HG02943 (cell line): ENCODE measurements at regions not wholly inside any gene's neighbourhood (a gene's known extent, or its start where the extent isn't known, plus 50 kb on each side); places are given as distances from the start of the nearest gene placed in this dataset.

ENCODE experiments used
- ATAC-seq: cut with Tn5 transposase; IDR thresholded peaks from one replicate; pipeline ENCODE4 v1.9.1; 2021; ENCODE audit warnings: mild to moderate bottlenecking, low read depth, moderate library complexity; ENCODE audit not compliant: unreplicated experiment

DNA sequence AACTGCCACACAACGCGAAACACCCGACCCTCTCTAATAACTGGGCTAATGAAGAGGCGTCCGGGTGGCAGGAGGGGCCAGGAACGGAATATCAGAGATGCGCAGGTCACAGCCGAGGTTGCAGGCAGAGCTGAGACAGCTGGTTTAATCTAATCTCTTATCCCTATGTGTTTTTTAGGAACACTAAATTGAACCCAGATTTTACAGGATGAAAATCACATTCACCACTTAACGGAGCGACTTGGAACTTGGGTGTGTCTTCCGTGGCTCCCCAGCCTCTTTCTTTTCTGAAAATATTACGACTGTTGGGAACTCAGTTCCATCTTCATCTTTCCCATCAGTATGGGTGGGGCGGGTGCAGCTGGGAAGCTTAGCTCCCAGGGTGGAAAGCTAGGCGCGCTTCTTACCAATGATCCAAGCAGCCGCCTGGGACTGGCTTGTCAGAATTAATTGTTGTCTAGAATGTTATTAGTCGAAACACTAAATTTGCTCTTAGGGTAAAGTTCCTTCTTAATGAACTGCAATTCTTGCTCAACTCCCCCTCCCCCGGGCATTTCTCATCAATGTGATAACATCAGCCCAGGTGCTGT is 92.5 kb downstream of the IRX2 start:
- no peak for ATAC-seq

DNA sequence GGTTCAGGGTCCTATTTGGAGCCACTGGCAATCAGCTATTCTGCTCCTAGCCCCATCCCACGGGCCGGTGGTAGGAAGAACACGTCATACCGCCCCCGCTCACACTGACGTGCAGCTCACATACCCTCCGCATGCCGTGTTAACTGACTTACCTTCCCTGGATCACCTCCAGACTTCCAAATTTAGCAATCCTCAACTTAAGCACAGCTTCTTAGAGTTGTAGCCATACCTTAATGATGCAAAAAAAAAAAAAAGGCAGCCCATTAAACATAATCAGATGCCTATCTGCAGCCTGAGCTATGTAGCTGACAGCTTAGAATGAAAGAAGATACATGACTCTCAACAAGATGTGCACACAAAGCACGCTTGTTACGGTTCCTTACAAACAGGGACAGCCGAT is 93.0 kb downstream of the IRX2 start:
- no peak for ATAC-seq

DNA sequence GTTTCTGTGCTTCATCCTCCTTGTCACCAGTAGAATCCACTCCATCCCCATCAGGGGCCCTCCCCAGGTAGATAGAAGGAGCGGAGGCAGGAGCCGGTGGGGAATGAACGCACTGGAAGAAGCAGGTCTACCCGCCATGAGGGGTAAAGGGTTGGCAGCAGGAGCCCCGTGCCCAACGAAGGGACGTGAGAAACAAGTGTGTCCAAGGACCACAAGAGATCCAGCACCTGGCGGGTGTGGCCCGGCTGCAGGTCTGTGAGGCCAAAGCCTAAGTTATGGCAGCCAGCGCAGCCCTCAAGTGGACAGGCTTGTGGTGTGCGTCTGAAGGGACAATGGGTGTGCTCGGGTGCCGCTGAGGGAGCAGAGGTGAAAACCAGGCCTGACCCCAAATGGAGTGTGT is 94.3 kb downstream of the IRX2 start:
- ATAC-seq, result no peak

DNA sequence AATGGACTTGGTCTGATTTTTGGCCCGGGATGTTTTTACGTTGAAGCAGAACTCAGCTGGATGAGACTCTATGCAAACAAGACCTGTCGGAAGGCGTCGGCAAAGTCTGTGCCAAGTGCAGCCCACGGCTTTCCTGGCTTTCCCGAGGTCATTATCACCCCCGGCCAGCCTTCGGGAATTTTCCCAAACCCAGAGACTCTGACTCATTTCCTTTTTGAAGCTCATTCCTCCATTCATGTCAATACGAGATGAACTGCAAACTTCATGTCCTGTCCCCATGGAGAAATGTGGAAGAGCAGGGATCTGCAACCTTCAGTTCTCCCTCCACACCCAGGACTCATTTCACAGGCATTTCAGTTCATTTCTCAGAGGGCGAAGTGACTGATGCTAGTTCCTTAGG is 95.3 kb downstream of the IRX2 start:
- no peak for ATAC-seq

DNA sequence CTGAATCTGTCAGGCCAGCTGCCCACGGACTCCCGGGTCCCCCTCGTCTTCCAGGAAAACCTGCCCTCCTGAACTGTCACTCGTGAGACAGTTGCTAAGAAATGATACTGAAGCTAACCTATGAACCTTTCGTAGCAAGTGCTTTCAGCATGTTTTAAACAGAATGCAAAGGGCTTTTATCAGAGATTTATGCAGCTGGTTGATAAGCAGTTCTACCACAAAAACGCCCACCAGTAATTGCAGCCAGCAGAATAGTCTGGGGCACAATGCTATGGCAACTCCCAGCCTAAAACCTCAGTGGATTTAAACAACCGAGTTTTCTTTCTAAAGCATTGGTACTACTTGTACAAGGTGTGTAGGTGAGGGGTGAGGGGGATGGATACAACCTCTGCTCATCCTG is 97.5 kb downstream of the IRX2 start:
- ATAC-seq, result no peak

DNA sequence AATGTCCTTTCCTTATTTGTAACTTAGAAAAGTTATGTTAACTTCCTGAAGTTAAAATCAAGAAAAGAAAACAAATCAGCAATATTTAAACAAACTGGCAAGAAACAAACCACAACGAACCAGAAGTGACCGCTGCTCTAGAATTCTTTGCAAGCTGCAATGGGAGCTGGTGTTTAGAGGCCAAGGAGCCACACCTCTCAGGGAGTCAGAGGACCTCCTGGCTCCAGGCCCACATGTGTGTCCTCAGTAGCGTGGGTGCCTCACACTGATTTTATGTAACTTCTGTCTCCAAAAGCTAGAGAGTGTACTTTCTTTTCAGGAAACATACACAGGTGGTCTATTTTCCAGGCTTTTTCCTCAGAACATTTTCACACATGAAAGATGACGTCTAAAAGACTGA is 100.4 kb downstream of the IRX2 start:
- no peak for ATAC-seq

DNA sequence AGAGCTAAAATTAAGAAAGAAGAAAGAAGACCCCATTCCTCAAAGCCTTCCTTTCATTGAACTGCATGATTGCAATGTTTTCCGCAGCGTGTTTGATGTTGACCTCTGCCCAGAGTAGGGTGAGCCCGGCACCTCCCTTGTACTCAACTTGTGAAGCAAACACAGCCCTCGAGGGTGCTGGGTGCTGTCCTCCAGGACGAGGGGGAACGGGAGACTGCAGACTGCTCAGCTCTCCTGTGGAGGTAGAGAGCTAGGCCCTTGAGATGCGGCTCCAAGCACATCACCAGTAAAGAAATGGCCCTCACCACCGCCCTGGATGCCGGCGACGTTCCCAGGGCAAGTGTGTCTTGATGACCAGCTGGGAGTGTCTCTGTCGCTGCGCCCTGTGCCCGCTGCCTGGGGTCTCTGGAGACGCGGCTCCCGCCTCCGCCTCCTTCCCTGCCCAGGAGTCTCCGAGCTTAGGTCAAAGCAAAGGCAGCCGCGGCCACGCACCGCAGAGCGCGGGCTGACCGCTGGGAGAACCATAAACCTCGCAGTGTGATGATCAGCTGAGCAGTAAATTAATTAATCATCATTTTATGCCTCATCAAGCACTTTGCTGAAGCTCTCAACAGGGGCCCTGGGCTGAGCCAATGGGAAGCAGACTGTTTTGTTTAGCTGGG is 108.7 kb downstream of the IRX2 start:
- no peak for ATAC-seq

DNA sequence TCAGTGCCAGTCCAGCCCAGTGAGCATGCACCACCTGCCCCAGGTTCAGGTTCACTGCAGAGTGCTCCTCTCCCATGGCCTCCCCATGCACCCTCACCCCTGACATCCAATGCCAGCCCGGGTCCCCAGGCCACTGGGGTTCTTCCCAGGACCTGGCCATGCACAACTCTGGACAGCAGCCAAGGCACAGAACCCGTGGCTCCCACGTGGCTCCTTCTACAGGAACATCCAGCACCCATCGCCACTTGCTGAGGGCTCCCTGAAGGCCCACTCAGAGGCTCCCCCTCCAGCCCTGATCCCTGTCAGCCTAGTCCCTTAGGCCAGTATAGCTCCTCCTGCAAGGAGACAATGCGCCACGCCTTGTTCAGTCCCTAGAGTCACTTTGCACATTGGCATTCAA is 110.8 kb downstream of the IRX2 start:
- no peak for ATAC-seq

DNA sequence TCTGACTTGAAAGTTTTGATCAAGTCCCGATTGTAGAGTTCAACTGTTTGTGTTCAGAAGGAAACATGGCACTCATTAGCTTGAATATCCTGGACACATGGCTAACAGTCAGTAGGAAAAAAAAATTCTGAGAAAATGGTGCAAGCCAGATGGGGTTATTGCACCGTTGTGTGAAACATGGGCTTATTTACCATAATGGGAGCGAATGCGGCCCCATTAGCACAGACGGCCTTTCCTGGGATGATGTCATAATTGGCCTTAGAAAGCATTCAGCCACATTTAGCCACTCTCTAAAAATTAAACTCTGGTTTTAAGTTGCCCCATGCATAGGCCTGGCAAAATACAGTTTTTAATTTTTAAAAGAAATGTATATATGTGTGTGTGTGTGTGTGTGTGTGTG is 112.1 kb downstream of the IRX2 start:
- ATAC-seq, result no peak

DNA sequence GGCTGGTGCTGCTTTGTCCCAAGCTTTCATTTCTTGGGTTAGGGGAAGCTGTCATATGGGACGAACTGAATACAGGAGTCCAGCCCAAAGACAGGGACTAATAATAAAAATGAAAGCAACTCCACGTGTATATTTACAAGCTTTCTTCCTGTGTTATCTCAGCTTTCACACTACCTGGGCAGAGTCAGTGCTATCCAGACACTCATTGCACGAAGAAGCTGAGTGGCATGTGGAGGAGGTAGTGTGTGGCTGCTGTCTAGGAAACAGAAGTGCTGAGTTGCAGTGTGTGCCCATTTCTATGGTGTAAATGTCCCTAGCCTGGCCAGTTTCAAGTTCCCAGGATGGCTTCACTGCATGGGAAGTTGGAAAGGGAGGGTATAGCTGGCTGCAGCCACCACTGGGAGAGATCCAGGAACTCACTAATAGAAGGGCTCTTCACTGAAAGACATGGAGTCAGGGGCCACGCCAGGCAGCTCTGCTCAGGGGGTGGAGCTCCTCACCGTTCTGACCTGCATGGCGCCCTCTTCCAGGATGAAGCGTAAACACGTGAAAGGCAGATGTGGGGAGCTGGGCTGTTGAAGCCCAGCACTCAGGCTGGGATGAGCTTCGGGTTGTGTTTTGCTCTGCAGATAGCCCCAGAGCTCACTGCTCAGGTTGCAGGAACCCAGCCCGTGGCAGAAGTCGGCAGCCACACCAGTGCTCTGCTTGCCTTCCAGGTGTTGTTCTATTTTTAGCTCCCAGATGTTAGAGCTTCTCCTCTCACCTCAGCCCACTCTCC is 116.9 kb downstream of the IRX2 start:
- no peak for ATAC-seq

DNA sequence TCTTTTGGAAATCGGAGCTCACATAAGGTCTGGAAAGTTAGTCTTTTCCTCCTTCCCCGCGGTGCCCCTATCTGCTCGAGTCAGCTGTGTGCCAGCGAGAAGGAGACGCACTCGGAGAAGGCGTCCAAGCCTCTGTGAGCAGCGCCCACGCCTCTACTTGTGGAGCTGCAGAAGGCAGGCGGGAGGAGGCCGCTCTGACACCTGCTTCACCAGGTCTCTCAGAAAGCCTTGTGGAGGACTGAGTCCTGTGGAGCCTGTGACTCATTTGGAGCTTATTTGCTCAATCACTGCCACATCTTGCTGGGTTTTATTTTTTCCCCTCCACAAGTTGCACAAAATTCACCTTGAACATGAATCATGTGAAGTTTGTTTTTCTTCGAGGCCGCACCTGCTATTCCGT is 117.5 kb downstream of the IRX2 start:
- ATAC-seq, result no peak

DNA sequence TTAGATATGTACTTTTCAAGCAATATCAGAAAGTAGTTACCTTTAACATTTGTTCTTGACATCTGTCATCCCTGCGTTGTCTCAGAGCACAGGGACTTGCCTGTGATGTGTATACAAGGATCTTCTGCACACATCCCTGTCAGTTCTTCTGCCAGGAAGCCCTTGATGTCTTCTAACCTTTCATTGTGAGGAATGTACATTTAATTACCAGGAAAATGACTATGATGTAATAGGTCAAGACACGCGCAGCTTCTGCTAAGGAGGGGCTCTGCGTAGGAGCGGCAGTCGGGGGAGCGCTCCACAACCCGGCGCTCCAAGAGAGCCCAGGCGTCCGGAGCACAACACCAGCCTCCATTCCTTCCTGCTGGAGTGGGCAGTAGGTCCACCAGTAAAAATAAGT is 119.7 kb downstream of the IRX2 start:
- no peak for ATAC-seq

DNA sequence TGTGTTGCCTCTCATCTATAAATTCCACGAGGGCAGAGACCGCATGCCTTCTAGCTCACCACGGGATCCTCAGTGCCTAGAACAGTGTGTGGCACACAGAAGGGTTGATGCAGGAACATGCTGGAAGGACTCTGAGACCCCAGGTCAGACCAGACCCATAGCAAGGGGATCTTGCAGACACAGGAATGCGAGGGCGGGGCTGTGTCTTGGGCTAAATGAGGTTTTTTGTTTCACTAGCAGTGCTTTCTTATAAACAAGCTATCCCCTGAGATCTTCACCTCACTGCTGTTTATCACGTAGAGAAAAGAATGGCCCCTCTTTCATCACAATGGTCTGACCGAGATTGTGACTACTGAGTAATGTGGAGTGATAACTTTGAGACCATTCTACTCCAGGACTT is 122.4 kb downstream of the IRX2 start:
- ATAC-seq, result no peak

DNA sequence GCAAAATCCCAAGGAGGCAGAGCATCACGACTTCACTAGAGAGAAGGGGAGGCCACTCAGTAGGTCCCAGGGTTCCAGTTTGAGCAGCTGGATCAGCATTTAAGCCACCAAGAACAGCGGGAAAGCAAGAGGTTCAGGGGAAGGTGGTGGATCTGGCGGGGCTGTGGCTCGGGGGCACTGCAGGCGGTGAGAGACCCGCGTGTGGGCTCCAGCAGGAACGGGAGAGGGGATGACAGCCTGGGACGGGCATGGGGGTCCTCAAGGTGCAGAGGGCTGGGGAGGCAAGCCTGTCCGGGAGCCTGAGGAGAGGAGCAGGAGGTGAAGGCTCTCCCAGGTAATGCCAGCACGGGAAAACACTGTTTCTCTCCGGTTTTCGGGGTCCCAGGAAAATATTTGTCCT is 123.6 kb downstream of the IRX2 start:
- ATAC-seq, result no peak

DNA sequence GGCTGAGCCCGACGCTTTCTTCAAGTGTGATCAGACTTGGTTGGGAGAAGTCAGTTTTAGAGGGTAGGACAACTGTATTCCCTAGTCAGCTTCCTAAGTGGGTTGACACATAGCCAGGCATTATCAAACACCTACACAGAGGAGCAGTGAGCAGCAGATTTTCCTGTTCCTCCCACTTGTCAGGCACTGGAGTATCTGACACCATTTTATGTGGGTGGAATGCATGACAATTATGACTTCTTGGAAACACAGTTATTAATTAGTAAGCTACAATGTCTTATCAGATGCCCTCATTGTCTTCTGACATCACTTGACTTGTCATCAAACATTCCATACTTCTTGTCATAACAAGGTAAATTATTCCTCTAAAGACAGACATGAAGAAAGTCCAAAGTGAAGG is 124.9 kb downstream of the IRX2 start:
- no peak for ATAC-seq

DNA sequence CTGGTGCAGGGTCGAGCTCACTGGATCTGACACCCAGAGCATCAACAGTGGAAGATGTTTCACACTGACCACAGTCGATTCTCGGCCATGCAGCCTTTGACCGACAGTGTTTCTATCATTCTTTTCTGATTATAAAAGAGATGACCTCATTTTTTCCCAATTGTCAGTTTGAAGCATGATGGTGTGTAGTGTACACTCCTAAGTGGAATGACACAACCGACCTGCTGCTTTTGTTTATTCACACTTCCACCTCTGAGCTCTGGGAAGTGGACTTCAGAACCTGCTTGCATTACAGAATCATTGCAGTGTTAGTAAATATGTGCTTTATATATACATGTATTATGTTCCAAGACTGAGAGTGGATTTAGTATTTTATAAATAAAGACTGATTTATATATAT is 128.6 kb downstream of the IRX2 start:
- ATAC-seq, result no peak

DNA sequence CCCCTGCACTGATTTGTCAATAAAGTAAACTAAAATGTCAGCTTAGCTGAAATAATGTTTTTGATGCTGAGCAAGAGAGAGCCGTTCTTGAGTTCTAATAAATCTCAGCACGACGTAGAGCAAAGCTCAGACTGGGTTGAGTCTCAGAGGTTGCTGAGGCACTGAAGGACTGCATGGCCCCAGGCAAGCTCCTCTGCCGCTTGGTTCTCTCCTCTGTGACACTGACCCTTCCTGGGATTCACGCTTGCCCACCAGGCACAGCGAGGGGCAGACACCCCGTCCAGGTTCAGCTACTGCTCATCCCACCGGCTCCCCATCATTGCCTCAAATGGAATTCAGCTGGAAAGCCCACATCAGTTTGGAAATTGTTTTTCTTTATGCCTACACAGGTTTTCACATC is 129.8 kb downstream of the IRX2 start:
- no peak for ATAC-seq

DNA sequence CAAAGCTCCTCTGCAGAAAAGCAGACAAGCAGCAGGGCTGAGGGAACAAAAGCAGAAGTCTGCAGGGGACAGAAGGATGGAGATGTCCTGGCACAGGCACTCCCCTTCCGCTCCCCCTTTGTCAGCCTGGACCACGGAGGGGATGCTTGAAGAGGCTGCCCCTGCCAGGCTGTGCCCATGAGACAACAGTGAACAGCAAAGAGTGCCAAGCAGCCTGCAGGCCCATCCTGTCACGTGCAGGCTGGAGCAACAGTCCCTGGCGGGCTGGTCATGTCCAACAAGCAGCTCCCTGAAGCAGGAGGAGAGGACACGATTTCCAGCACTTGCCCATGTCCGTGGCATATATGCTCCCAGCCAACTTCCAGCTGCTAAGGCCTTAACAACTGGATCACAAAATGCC is 132.3 kb downstream of the IRX2 start:
- ATAC-seq, result no peak

DNA sequence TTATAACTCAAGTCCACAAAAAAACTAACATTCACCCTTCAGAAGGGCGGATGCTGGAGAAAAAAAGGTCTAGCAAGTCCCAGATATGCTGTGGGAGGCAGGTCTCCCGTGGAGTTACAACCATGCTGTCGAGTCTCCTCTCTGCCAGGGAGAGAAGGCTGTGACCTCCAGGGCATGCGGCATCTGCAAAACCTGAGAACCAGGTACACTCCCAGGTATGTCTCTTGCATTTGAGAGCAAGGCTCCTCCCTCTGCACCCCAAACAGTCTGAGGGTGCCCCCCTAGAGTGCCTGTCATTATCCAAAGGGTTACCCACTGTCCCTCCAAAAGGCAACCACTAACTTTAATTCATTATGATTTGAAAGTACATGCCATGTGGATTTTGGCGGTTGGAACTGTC is 134.0 kb downstream of the IRX2 start:
- no peak for ATAC-seq

DNA sequence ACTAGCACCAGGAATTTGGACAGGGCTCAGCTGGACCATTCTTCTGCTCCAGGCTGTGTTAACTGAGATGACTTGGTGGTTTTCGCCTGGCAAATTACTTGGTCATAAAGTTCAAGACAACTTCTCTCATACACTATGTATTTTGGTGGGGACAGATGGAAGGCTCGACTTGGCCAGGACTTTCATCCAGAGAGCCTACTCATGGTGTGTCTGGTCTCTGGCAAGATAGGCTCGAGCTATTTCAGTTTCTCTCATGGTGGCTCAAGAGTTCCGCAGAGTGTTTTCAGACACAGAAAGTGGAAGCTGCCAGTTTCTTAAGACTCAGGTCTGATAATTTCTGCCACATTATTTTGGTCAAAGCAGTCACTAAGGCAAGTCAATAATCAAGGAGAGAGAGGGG is 135.6 kb downstream of the IRX2 start:
- ATAC-seq, result no peak

DNA sequence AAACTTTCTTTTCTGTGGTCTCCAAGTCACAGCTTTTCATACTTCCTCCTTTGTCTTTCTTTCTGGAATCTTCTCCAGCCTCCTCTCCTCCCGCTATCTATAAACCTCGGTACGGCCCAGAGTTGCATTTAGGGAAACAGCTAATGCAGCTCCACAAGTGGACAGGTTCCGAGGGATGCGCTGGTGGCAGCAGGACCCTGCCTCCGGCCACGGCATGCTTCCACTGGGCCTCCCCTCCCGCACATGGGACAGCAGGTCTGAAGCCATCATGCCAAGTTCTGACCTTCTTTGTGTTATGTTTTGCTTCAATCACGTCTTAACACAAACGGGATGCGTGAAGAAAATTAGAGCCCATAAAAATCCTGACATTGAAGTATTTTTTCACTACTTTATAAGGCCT is 136.9 kb downstream of the IRX2 start:
- no peak for ATAC-seq

DNA sequence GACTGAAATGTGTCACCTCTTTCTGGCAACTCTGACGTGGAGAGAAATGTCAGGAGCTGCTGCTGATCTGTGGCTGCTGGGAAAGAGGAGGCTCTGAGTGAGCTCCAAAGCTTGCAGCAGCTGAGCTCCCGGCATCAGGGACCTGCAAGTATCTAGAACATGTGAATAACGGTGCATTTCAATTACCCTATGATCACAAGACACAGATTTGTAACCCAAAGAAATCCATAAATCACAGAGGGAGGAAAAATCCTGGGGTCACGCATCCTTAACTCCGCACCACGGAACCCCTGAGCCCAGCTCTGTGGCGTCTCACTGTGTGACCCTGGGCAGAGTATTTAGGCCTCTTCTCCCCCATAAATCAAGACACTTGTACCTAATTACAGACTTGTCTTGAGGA is 139.8 kb downstream of the IRX2 start:
- no peak for ATAC-seq
